ENCODE measurements at regions not wholly inside any gene's neighbourhood (a gene's known extent, or its start where the extent isn't known, plus 50 kb on each side); places are given as distances from the start of the nearest gene placed in this dataset.

DNA sequence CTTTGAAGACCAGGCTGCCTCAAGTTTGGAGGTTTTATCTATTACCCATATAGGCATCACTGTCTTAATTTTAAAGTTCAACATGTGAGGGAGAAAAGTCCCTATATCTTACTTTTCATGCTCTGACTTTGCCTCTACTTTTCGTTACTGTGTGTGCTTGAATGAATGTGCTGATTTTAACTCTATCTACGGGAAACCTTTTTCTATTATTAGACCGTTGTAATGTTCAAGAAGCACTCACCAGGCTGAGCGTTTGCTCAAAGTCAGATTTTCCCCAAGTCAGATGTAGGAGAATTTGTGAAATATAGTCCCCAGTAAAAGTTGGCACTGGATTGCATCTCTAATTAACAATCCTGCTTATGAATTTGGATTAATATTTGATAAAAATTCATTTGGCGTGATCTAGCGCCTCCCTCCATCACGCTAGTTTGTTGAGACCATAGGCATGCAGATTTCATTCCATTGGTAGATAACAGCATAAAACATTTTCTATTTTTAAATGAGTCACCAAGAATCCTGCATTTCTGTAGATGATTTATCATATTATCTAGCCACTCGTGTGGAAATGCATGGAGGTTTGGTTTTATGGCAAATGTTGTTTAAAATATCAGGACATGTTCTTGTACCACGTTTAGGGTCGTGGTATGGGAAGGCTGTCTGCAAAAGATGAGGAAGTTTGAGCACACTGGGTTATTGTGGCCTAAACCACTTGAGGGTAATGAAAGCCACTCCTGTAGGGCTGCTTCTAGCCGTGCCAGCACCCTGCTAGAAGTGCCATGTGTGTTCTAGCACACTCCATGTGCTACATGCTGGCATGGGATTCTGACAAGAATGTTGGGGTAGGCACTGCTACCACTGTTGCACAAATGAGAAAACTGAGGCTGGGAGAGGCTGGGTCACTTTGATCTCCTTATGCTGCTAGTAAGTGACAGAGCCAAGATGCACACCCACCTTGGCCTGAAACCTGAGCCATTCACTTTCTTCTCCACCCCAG is 179.4 kb downstream of the FGF9 start:
- Histone ChIP-seq H3K4me1 (ENCODE audit: control insufficient read depth in 1 of 2, insufficient read depth in 2 of 2, low read depth in 1 of 2, low read length in 1 of 2) (no peaks in the 10 kb centered on the region), H3K4me2 (no peak overlapping the region), H3K27me3 (ENCODE audit: insufficient read depth) (no peaks in the 10 kb centered on the region), H3K36me3 (replicated peaks in 1 of 2; ENCODE audit: control insufficient read depth in 1 of 2, insufficient read depth in 2 of 2, low read length in 1 of 2) (no peaks in the 10 kb centered on the region), H4K20me1 (ENCODE audit: insufficient read depth) (no peaks in the 10 kb centered on the region), H3K4me3 (ENCODE audit: low read depth in 2 of 2, low read length in 1 of 2) (no peak overlapping the region), H2AFZ (ENCODE audit: low read depth) (no peak overlapping the region), H3K9me3 (no peaks in the 10 kb centered on the region), H3K79me2 (ENCODE audit: insufficient read depth) (no peaks in the 10 kb centered on the region), H3K9me2 (no peaks in the 10 kb centered on the region), H3K27ac (ENCODE audit: low read depth in 2 of 2, low read length in 1 of 2) (no peak overlapping the region), H3K9ac (no peak overlapping the region), H3F3A (replicated peaks; ENCODE audit: insufficient read depth) (no peaks in the 10 kb centered on the region)
- ChIA-PET POLR2A (no interaction called here), CTCF (interaction anchor here (1.0 kb wide), 1 partner anchor 21 kb away, joined by 4 read pairs; no protein-coding TSS in a partner anchor)
- no peak for TF ChIP-seq FOSL2 (IDR thresholded peaks at IDR 0.05; ENCODE audit: borderline replicate concordance, low read depth)
- TF ChIP-seq, protein P1, sequence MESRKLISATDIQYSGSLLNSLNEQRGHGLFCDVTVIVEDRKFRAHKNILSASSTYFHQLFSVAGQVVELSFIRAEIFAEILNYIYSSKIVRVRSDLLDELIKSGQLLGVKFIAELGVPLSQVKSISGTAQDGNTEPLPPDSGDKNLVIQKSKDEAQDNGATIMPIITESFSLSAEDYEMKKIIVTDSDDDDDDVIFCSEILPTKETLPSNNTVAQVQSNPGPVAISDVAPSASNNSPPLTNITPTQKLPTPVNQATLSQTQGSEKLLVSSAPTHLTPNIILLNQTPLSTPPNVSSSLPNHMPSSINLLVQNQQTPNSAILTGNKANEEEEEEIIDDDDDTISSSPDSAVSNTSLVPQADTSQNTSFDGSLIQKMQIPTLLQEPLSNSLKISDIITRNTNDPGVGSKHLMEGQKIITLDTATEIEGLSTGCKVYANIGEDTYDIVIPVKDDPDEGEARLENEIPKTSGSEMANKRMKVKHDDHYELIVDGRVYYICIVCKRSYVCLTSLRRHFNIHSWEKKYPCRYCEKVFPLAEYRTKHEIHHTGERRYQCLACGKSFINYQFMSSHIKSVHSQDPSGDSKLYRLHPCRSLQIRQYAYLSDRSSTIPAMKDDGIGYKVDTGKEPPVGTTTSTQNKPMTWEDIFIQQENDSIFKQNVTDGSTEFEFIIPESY (IDR thresholded peaks at IDR 0.05; ENCODE audit: borderline replicate concordance, low read depth): no peak
- TF ChIP-seq RAD21 (IDR thresholded peaks at IDR 0.05; ENCODE audit: low read length): no peak
- TF ChIP-seq, protein P2, sequence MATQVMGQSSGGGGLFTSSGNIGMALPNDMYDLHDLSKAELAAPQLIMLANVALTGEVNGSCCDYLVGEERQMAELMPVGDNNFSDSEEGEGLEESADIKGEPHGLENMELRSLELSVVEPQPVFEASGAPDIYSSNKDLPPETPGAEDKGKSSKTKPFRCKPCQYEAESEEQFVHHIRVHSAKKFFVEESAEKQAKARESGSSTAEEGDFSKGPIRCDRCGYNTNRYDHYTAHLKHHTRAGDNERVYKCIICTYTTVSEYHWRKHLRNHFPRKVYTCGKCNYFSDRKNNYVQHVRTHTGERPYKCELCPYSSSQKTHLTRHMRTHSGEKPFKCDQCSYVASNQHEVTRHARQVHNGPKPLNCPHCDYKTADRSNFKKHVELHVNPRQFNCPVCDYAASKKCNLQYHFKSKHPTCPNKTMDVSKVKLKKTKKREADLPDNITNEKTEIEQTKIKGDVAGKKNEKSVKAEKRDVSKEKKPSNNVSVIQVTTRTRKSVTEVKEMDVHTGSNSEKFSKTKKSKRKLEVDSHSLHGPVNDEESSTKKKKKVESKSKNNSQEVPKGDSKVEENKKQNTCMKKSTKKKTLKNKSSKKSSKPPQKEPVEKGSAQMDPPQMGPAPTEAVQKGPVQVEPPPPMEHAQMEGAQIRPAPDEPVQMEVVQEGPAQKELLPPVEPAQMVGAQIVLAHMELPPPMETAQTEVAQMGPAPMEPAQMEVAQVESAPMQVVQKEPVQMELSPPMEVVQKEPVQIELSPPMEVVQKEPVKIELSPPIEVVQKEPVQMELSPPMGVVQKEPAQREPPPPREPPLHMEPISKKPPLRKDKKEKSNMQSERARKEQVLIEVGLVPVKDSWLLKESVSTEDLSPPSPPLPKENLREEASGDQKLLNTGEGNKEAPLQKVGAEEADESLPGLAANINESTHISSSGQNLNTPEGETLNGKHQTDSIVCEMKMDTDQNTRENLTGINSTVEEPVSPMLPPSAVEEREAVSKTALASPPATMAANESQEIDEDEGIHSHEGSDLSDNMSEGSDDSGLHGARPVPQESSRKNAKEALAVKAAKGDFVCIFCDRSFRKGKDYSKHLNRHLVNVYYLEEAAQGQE (IDR thresholded peaks at IDR 0.05; ENCODE audit: low read depth, low read length): no peak
- no peak for TF ChIP-seq EZH2phosphoT487 (IDR thresholded peaks at IDR 0.05; ENCODE audit: borderline replicate concordance, low read depth)
- TF ChIP-seq SIN3A (IDR thresholded peaks at IDR 0.05; ENCODE audit: borderline replicate concordance, low read depth, low read length): no peak
- TF ChIP-seq, protein P3, sequence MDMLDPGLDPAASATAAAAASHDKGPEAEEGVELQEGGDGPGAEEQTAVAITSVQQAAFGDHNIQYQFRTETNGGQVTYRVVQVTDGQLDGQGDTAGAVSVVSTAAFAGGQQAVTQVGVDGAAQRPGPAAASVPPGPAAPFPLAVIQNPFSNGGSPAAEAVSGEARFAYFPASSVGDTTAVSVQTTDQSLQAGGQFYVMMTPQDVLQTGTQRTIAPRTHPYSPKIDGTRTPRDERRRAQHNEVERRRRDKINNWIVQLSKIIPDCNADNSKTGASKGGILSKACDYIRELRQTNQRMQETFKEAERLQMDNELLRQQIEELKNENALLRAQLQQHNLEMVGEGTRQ (IDR thresholded peaks at IDR 0.05; ENCODE audit: borderline replicate concordance, low read depth, low read length): no peak
- TF ChIP-seq POLR2AphosphoS5 (IDR thresholded peaks at IDR 0.05; ENCODE audit: low read depth, low read length): no peak
- TF ChIP-seq, protein P4, sequence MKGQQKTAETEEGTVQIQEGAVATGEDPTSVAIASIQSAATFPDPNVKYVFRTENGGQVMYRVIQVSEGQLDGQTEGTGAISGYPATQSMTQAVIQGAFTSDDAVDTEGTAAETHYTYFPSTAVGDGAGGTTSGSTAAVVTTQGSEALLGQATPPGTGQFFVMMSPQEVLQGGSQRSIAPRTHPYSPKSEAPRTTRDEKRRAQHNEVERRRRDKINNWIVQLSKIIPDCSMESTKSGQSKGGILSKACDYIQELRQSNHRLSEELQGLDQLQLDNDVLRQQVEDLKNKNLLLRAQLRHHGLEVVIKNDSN (IDR thresholded peaks at IDR 0.05; ENCODE audit: borderline replicate concordance, low read depth): no peak
- WGBS (ENCODE audit: low lambda C conversion rate): 6% methylated on average over 11 of the region's 11 CpGs
- DNase-seq: no peak

All from SK-N-SH (cell line).